ENCODE measurements at regions not wholly inside any gene's neighbourhood (a gene's known extent, or its start where the extent isn't known, plus 50 kb on each side); places are given as distances from the start of the nearest gene placed in this dataset.

DNA sequence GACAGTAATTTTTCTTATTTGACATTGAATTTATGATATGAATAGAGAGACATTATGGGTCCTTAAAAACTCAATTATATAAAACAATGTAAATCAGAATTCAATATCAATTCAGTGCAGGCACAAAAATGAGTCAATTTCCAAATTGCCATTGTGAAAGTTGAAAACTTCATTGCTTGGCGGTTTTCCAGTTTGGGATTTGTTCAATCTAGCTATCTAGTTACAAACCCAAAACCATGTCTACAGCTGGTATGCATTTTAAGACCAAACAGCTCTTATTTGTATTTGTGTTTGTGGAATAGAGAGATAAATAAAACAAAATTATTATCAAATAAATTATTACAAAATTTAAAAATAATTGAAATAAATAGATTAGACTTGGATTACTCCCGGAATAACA is 1206.6 kb upstream of the RAG2 start:
- TF ChIP-seq, protein P1, sequence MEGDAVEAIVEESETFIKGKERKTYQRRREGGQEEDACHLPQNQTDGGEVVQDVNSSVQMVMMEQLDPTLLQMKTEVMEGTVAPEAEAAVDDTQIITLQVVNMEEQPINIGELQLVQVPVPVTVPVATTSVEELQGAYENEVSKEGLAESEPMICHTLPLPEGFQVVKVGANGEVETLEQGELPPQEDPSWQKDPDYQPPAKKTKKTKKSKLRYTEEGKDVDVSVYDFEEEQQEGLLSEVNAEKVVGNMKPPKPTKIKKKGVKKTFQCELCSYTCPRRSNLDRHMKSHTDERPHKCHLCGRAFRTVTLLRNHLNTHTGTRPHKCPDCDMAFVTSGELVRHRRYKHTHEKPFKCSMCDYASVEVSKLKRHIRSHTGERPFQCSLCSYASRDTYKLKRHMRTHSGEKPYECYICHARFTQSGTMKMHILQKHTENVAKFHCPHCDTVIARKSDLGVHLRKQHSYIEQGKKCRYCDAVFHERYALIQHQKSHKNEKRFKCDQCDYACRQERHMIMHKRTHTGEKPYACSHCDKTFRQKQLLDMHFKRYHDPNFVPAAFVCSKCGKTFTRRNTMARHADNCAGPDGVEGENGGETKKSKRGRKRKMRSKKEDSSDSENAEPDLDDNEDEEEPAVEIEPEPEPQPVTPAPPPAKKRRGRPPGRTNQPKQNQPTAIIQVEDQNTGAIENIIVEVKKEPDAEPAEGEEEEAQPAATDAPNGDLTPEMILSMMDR (IDR thresholded peaks at IDR 0.05; ENCODE audit: low read depth, low read length) = no peak
- Histone ChIP-seq H3K36me3 (no peaks in the 10 kb centered on the region), H3K4me3 (ENCODE audit: low read depth, low read length) (no peak overlapping the region), H3K9me3 (ENCODE audit: severe bottlenecking) (no peaks in the 10 kb centered on the region), H3K27me3 (ENCODE audit: insufficient read depth, low read depth, severe bottlenecking) (no peaks in the 10 kb centered on the region), H3K27ac (no peak overlapping the region)
- no peak for DNase-seq

- DNase-seq = no peak
- no peaks in the 10 kb centered on the region for H3K27me3 ChIP-seq (ENCODE audit: insufficient read depth, low read depth, severe bottlenecking)
- H3K4me3 ChIP-seq (ENCODE audit: low read depth, low read length) = no peak overlapping the region
- TF ChIP-seq, protein P1 (IDR thresholded peaks at IDR 0.05; ENCODE audit: low read depth, low read length) = no peak
- no peaks in the 10 kb centered on the region for H3K9me3 ChIP-seq (ENCODE audit: severe bottlenecking)
- no peak overlapping the region for H3K27ac ChIP-seq
- H3K36me3 ChIP-seq = no peaks in the 10 kb centered on the region
These were observed 1190.3 kb upstream of the RAG2 start for GRCh38 chr11:37788141-37788877.

DNA sequence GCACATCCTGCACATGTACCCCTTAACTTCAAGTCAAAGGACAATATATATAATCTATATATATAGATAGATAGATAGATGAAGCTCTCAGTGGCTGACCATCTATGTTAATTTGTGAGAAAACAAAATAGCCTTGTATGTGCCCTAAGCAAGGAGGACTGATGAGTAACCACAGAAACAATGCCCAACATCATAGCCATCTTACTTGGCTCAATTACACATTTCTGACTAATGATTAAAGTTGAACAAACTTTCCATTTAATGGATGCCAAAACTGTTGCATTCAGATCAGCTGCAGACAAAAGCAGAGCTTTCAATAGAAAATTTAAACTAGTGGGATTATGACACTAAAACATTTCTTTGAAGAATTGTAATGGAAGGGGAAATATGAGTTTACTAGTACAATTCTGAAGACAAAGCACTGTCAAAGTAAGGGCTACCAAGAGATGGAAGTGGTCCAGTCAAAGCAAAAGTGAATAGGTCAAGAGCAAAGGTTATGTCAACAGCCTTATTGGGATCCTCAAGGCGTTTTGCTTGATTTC is 1188.2 kb upstream of the RAG2 start:
- DNase-seq = no peak
- H3K9me3 ChIP-seq (ENCODE audit: severe bottlenecking) = no peaks in the 10 kb centered on the region
- H3K27me3 ChIP-seq (ENCODE audit: insufficient read depth, low read depth, severe bottlenecking) = no peaks in the 10 kb centered on the region
- no peaks in the 10 kb centered on the region for H3K36me3 ChIP-seq
- TF ChIP-seq, protein P1 (IDR thresholded peaks at IDR 0.05; ENCODE audit: low read depth, low read length) = no peak
- no peak overlapping the region for H3K27ac ChIP-seq
- H3K4me3 ChIP-seq (ENCODE audit: low read depth, low read length) = no peak overlapping the region

GRCh38 chr11:37774441-37774840 is 1176.4 kb upstream of the RAG2 start:
- TF ChIP-seq, protein P1 (IDR thresholded peaks at IDR 0.05; ENCODE audit: low read depth, low read length) = no peak
- Histone ChIP-seq H3K36me3 (no peaks in the 10 kb centered on the region), H3K9me3 (ENCODE audit: severe bottlenecking) (no peaks in the 10 kb centered on the region), H3K27ac (no peak overlapping the region), H3K27me3 (ENCODE audit: insufficient read depth, low read depth, severe bottlenecking) (no peaks in the 10 kb centered on the region), H3K4me3 (ENCODE audit: low read depth, low read length) (no peak overlapping the region)
- no peak for DNase-seq

- no peak for DNase-seq
- Histone ChIP-seq H3K27me3 (ENCODE audit: insufficient read depth, low read depth, severe bottlenecking) (no peaks in the 10 kb centered on the region), H3K27ac (no peak overlapping the region), H3K4me3 (ENCODE audit: low read depth, low read length) (no peak overlapping the region), H3K36me3 (no peaks in the 10 kb centered on the region), H3K9me3 (ENCODE audit: severe bottlenecking) (no peaks in the 10 kb centered on the region)
- TF ChIP-seq, protein P1 (IDR thresholded peaks at IDR 0.05; ENCODE audit: low read depth, low read length) = no peak
These were observed 1172.1 kb upstream of the RAG2 start for GRCh38 chr11:37770145-37770544.

- TF ChIP-seq, protein P1 (IDR thresholded peaks at IDR 0.05; ENCODE audit: low read depth, low read length) = no peak
- no peak overlapping the region for H3K4me3 ChIP-seq (ENCODE audit: low read depth, low read length)
These were observed 1164.0 kb upstream of the RAG2 start for GRCh38 chr11:37762079-37762478.

More at GRCh38 chr11:37762079-37762478, 1164.0 kb upstream of the RAG2 start:
- no peak overlapping the region for H3K27ac ChIP-seq
- DNase-seq = no peak
- H3K36me3 ChIP-seq = no peaks in the 10 kb centered on the region
- H3K9me3 ChIP-seq (ENCODE audit: severe bottlenecking) = no peaks in the 10 kb centered on the region
- no peaks in the 10 kb centered on the region for H3K27me3 ChIP-seq (ENCODE audit: insufficient read depth, low read depth, severe bottlenecking)
